ENCODE measurements at regions not wholly inside any gene's neighbourhood (a gene's known extent, or its start where the extent isn't known, plus 50 kb on each side); places are given as distances from the start of the nearest gene placed in this dataset.

GRCh38 chr2:239738159-239738558, 287.0 kb downstream of the NDUFA10 start:
- Histone ChIP-seq H3K4me3 (no peak overlapping the region), H3K36me3 (no peaks in the 10 kb centered on the region), H3K9me3 (peaks cover 0 to 10% (median 0%) of the 10 kb centered on the region in 4 donors), H3K4me1 (peaks cover 0 to 3% (median 0%) of the 10 kb centered on the region in 4 donors), H3K27me3 (no peaks in the 10 kb centered on the region), H3K27ac (no peak overlapping the region)
- TF ChIP-seq EP300 (IDR thresholded peaks at IDR 0.05) (no peak), CTCF (IDR thresholded peaks at IDR 0.05) (no peak), POLR2A (IDR thresholded peaks at IDR 0.05) (no peak)
- 87 to 93% methylated on average over 7 to 9 of the region's 19 CpGs for WGBS, 2 donors
- no peak for DNase-seq (ENCODE audit: low spot score in 2 of 2)

DNA sequence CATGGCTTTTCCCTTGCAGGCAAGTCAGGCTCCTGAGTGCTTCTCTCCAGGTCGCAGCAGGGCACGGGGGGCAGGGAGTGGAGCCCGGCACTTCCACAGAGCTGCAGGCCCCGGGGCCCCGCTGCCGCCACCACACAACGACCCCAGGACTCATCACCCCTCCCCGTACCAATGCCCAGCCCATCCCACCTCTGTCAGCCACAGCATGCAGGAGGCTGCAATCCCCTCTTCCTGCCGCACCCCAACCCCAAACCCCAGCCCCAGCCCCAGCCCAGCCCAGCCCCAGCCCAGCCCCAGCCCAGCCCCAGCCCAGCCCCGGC, 288.0 kb downstream of the NDUFA10 start:
- H3K4me1 ChIP-seq: peaks cover 0 to 3% (median 0%) of the 10 kb centered on the region in 4 donors
- 86 to 90% methylated on average over 9 to 10 of the region's 10 CpGs for WGBS, 2 donors
- no peak for TF ChIP-seq POLR2A (IDR thresholded peaks at IDR 0.05)
- no peak for TF ChIP-seq EP300 (IDR thresholded peaks at IDR 0.05)
- no peak for TF ChIP-seq CTCF (IDR thresholded peaks at IDR 0.05)
- H3K4me3 ChIP-seq: no peak overlapping the region
- no peaks in the 10 kb centered on the region for H3K27me3 ChIP-seq
- peaks cover 0 to 10% (median 0%) of the 10 kb centered on the region in 4 donors for H3K9me3 ChIP-seq
- DNase-seq (ENCODE audit: low spot score in 2 of 2): no peak
- no peak overlapping the region for H3K27ac ChIP-seq
- H3K36me3 ChIP-seq: no peaks in the 10 kb centered on the region

DNA sequence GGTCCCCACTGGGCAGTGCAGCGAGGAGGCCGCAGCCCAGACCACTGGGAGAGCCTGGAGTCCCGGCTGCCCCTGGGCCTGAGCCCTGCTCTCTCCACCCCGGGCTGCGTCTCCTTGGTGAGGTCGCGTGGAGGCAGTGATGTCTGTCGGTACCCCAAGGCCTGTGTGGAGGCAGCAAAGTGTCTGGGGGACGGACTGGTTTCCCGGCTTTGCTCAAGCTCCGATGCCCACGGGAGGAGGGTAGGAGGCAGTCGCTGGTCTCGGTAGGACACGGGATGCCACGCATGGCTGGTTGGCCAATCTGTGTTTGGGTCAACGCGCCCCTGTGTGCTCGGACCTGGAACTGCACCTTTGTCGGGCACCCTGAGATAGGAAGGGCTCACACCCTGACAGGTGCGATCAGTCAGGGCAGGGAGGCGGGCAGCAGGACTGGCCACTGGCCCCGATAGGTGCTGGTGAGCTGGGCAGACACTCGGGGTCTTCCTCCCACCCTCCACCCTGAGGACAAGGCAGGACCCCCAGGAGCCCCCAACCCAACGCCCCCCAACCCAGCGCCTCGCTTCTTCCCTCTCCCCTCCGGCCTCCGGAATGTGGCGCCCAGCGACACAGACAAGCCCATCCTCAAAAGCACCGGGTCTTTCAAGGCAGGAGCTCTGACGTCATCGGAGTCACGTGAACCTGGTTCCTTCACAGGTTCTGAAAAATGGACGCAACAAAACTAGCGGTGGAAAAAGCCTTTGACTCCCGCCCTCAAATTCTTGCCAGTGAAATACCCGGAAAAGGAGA, 288.6 kb downstream of the NDUFA10 start:
- H3K9me3 ChIP-seq: peaks cover 0 to 10% (median 0%) of the 10 kb centered on the region in 4 donors
- H3K27me3 ChIP-seq: no peaks in the 10 kb centered on the region
- H3K27ac ChIP-seq: no peak overlapping the region
- DNase-seq (ENCODE audit: low spot score in 2 of 2): no peak
- TF ChIP-seq POLR2A (IDR thresholded peaks at IDR 0.05) (no peak), EP300 (IDR thresholded peaks at IDR 0.05) (no peak), CTCF (IDR thresholded peaks at IDR 0.05) (no peak)
- no peak overlapping the region for H3K4me3 ChIP-seq
- no peaks in the 10 kb centered on the region for H3K36me3 ChIP-seq
- peaks cover 0 to 3% (median 0%) of the 10 kb centered on the region in 4 donors for H3K4me1 ChIP-seq
- WGBS, 2 donors: 90% methylated on average over 24 to 36 of the region's 39 CpGs

GRCh38 chr2:239735829-239736357, 289.2 kb downstream of the NDUFA10 start:
- peaks cover 0 to 10% (median 0%) of the 10 kb centered on the region in 4 donors for H3K9me3 ChIP-seq
- H3K27me3 ChIP-seq: no peaks in the 10 kb centered on the region
- peaks cover 0 to 3% (median 0%) of the 10 kb centered on the region in 4 donors for H3K4me1 ChIP-seq
- no peak overlapping the region for H3K27ac ChIP-seq
- DNase-seq (ENCODE audit: low spot score in 2 of 2): no peak
- 54 to 68% methylated on average over 12 to 16 of the region's 16 CpGs for WGBS, 2 donors
- no peaks in the 10 kb centered on the region for H3K36me3 ChIP-seq
- TF ChIP-seq CTCF (IDR thresholded peaks at IDR 0.05) (no peak), POLR2A (IDR thresholded peaks at IDR 0.05) (no peak), EP300 (IDR thresholded peaks at IDR 0.05) (no peak)
- no peak overlapping the region for H3K4me3 ChIP-seq

DNA sequence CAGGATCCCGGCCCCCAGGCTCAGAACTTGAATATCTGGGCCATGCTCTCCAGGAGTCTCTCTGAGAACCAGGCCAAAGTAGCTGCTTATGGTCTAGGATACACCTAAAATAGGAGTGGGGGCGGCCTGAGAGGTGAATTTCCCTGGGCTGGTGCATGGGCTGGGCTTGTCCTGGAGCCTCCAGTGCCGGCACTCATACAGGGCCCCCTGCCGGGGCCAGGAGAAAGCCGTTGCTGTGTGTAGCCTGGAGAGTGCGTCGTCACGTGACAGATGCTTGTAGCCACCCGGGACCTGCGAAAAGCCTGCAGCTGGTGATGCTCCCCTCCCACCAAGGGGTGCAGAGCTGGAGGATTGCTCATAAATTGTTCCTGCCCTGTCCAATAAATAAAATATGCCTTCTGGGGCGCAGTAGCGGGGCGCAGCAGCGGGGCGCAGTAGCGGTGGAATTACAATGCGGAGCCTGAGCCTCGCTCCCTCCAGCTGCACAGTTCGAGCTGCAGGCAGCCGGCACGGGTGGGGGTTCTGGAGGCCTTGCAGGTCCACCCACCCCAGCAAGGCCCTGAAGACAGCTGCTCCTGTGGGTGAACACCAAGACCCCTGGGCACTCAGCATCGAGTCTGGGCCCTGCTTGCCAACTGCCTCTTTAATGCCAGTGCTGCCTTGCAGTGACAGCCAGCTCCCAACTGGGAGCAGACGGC, 289.9 kb downstream of the NDUFA10 start:
- H3K27me3 ChIP-seq: no peaks in the 10 kb centered on the region
- no peak overlapping the region for H3K27ac ChIP-seq
- H3K4me3 ChIP-seq: no peak overlapping the region
- H3K9me3 ChIP-seq: peaks cover 0 to 10% (median 0%) of the 10 kb centered on the region in 4 donors
- peaks cover 0 to 3% (median 0%) of the 10 kb centered on the region in 4 donors for H3K4me1 ChIP-seq
- no peak for DNase-seq (ENCODE audit: low spot score in 2 of 2)
- no peaks in the 10 kb centered on the region for H3K36me3 ChIP-seq
- peak in 1 of 5 experiments; percentile 23 for TF ChIP-seq CTCF (IDR thresholded peaks at IDR 0.05)
- TF ChIP-seq POLR2A (IDR thresholded peaks at IDR 0.05): no peak
- TF ChIP-seq EP300 (IDR thresholded peaks at IDR 0.05): no peak
- WGBS, 2 donors: 43 to 63% methylated on average over 17 to 18 of the region's 23 CpGs

Data from tibial nerve (tissue), 4 donors.